ENCODE measurements at regions not wholly inside any gene's neighbourhood (a gene's known extent, or its start where the extent isn't known, plus 50 kb on each side); places are given as distances from the start of the nearest gene placed in this dataset.

DNA sequence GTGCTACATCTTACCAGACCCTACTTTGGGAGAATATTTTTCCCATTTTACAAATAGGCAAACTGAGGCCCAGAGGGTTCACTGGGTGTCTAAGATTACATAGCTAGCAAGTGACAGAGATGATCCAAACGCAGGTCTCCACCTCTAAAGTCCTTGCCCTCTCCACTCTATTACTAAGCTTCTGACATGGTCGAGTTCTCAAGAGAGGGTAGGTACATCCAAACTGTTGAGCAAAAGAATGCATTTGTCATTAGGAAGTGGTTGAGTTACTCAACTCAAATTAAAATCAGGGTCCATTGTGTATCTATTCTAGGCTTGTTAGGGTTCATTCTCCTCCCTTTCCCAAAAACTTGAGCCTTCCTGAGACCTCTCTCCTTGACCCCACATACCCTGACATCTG is 680.6 kb upstream of the FANCL start:
- TF ChIP-seq POLR2A (IDR thresholded peaks at IDR 0.05) (no peak), EP300 (IDR thresholded peaks at IDR 0.05) (no peak)
- TF ChIP-seq, protein P1, sequence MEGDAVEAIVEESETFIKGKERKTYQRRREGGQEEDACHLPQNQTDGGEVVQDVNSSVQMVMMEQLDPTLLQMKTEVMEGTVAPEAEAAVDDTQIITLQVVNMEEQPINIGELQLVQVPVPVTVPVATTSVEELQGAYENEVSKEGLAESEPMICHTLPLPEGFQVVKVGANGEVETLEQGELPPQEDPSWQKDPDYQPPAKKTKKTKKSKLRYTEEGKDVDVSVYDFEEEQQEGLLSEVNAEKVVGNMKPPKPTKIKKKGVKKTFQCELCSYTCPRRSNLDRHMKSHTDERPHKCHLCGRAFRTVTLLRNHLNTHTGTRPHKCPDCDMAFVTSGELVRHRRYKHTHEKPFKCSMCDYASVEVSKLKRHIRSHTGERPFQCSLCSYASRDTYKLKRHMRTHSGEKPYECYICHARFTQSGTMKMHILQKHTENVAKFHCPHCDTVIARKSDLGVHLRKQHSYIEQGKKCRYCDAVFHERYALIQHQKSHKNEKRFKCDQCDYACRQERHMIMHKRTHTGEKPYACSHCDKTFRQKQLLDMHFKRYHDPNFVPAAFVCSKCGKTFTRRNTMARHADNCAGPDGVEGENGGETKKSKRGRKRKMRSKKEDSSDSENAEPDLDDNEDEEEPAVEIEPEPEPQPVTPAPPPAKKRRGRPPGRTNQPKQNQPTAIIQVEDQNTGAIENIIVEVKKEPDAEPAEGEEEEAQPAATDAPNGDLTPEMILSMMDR (IDR thresholded peaks at IDR 0.05): no peak
